H1 (cell line): ENCODE measurements at regions not wholly inside any gene's neighbourhood (a gene's known extent, or its start where the extent isn't known, plus 50 kb on each side); places are given as distances from the start of the nearest gene placed in this dataset.

Experiments used
- CTCF ChIA-PET: fragments of 300-600 bp; sonication (Branson Sonifier 250); formaldehyde crosslinking; loops from one replicate; lab custom pipeline; 2021; ENCODE audit not compliant: partially characterized antibody; lab: Charles Lee
- POLR2A ChIA-PET: fragments of 300-600 bp; sonication (Branson Sonifier 250); formaldehyde crosslinking; loops from one replicate; lab custom pipeline; 2021; ENCODE audit warnings: inconsistent platforms; ENCODE audit not compliant: partially characterized antibody; lab: Charles Lee
- DNase-seq, 2 experiments: peaks; one replicate each; pipeline versions ENCODE4 v3.0.0 to v3.0.0-alpha.2; 2010 to 2022; ENCODE audit warnings: low spot score in 2 of 2, low read depth in 1 of 2, mixed read lengths in 1 of 2
- FAIRE-seq: peaks from 2 replicates; lab custom pipeline; 2011; peaks lifted over from hg19 to GRCh38; lab: Jason Lieb, UNC
- H2AFZ ChIP-seq: 2 replicates; pipeline ENCODE4 v1.8.1; 2012; ENCODE audit warnings: low read length, inconsistent platforms
- H2AK5ac ChIP-seq: 2 replicates; pipeline ENCODE4 v1.6.1; 2013; ENCODE audit warnings: low read depth, low read length
- H2BK120ac ChIP-seq: replicated peaks from 2 replicates; pipeline ENCODE3; 2013; ENCODE audit warnings: low read depth, low read length, inconsistent platforms
- H2BK12ac ChIP-seq: 2 replicates; pipeline ENCODE4 v1.6.1; 2013; ENCODE audit warnings: low read depth, low read length
- H2BK15ac ChIP-seq: 2 replicates; pipeline ENCODE4 v1.6.1; 2013; ENCODE audit warnings: low read length
- H2BK20ac ChIP-seq: 2 replicates; pipeline ENCODE4 v1.6.1; 2013; ENCODE audit warnings: low read length
- H2BK5ac ChIP-seq: 2 replicates; pipeline ENCODE4 v1.6.1; 2013; ENCODE audit warnings: low read depth, low read length
- H3K14ac ChIP-seq: 2 replicates; pipeline ENCODE4 v1.6.1; 2013; ENCODE audit warnings: inconsistent platforms; ENCODE audit not compliant: insufficient read length
- H3K18ac ChIP-seq: 2 replicates; pipeline ENCODE4 v1.6.1; 2013; ENCODE audit warnings: low read length; ENCODE audit errors: extremely low read depth
- H3K23ac ChIP-seq: 2 replicates; pipeline ENCODE4 v1.6.1; 2013; ENCODE audit warnings: inconsistent platforms; ENCODE audit not compliant: insufficient read length
- H3K23me2 ChIP-seq: 2 replicates; pipeline ENCODE4 v1.6.1; 2013; ENCODE audit warnings: low read depth, low read length
- H3K27ac ChIP-seq: 2 replicates; pipeline ENCODE4 v1.6.1; 2011; ENCODE audit warnings: low read depth, low read length, inconsistent platforms
- H3K27me3 ChIP-seq, 4 experiments: replicated peaks in 1 of 4; 1 replicate in 1 of 4; 2 replicates in 3 of 4; pipeline versions ENCODE4 v1.6.1 to v1.8.1; 2011 to 2013; ENCODE audit warnings: low read length in 3 of 4, mild to moderate bottlenecking in 3 of 4, inconsistent platforms in 2 of 4, mixed read lengths in 2 of 4, moderate library complexity in 1 of 4; ENCODE audit not compliant: control insufficient read depth in 3 of 4, insufficient read depth in 3 of 4; ENCODE audit errors: extremely low read depth in 1 of 4
- H3K36me3 ChIP-seq, 4 experiments: 2 replicates each; pipeline versions ENCODE4 v1.6.1 to v1.8.1; 2011 to 2013; ENCODE audit warnings: mild to moderate bottlenecking in 4 of 4, low read length in 3 of 4, moderate library complexity in 2 of 4, control low read depth in 1 of 4, inconsistent platforms in 1 of 4; ENCODE audit not compliant: insufficient read depth in 4 of 4, control insufficient read depth in 2 of 4
- H3K4ac ChIP-seq: replicated peaks from 2 replicates; pipeline ENCODE3; 2013; ENCODE audit warnings: low read length, low read depth, mixed read lengths, inconsistent platforms; ENCODE audit not compliant: insufficient read length
- H3K4me1 ChIP-seq, 4 experiments: replicated peaks in 1 of 4; 1 replicate in 1 of 4; 2 replicates in 3 of 4; pipeline versions ENCODE4 v1.6.1 to v1.8.1; 2011 to 2013; ENCODE audit warnings: low read length in 3 of 4, inconsistent platforms in 2 of 4, mixed read lengths in 1 of 4; ENCODE audit not compliant: insufficient read depth in 4 of 4, control insufficient read depth in 3 of 4
- H3K4me2 ChIP-seq, 2 experiments: 2 replicates each; pipeline versions ENCODE4 v1.6.1 to v1.8.1; 2011 to 2013; ENCODE audit warnings: low read depth in 2 of 2, low read length in 2 of 2, control low read depth in 1 of 2, inconsistent platforms in 1 of 2, mild to moderate bottlenecking in 1 of 2; ENCODE audit not compliant: insufficient read depth in 1 of 2
- H3K4me3 ChIP-seq, 4 experiments: fragments of 200-600, 300-600 bp in 1 of 4; sonication (generic), shearing (Covaris generic), sonication (Bioruptor Twin) in 1 of 4; 2 replicates each; pipeline versions ENCODE4 v1.5.1 to v1.8.1; 2011 to 2016; ENCODE audit warnings: low read length in 4 of 4, low read depth in 3 of 4, control low read depth in 2 of 4, inconsistent platforms in 2 of 4, mild to moderate bottlenecking in 2 of 4, mixed read lengths in 1 of 4, moderate library complexity in 1 of 4; ENCODE audit not compliant: insufficient read depth in 2 of 4; ENCODE audit errors: extremely low read depth in 1 of 4
- H3K56ac ChIP-seq: replicated peaks from 2 replicates; pipeline ENCODE3; 2013; ENCODE audit warnings: low read depth, mild to moderate bottlenecking, mixed read lengths, low read length, inconsistent platforms; ENCODE audit not compliant: insufficient read length
- H3K79me1 ChIP-seq: 2 replicates; pipeline ENCODE4 v1.6.1; 2013; ENCODE audit warnings: low read depth, low read length, control low read depth
- H3K79me2 ChIP-seq, 2 experiments: 2 replicates each; pipeline versions ENCODE4 v1.6.1 to v1.8.1; 2012 to 2013; ENCODE audit warnings: low read length in 2 of 2, mild to moderate bottlenecking in 2 of 2, inconsistent platforms in 1 of 2; ENCODE audit not compliant: insufficient read depth in 2 of 2, control insufficient read depth in 1 of 2
- H3K9ac ChIP-seq, 4 experiments: replicated peaks in 1 of 4; 1 replicate in 1 of 4; 2 replicates in 3 of 4; pipeline versions ENCODE4 v1.6.1 to v1.8.1; 2011 to 2013; ENCODE audit warnings: low read depth in 3 of 4, low read length in 3 of 4, control low read depth in 2 of 4, mild to moderate bottlenecking in 2 of 4, moderate library complexity in 2 of 4, inconsistent platforms in 1 of 4; ENCODE audit errors: extremely low read depth in 1 of 4
- H3K9me3 ChIP-seq, 2 experiments: 2 replicates each; pipeline versions ENCODE4 v1.6.1 to v1.8.1; 2012 to 2013; ENCODE audit warnings: mild to moderate bottlenecking in 2 of 2, moderate library complexity in 2 of 2, control low read depth in 1 of 2, inconsistent platforms in 1 of 2, low read depth in 1 of 2, low read length in 1 of 2, mixed read lengths in 1 of 2; ENCODE audit not compliant: insufficient read depth in 2 of 2
- H4K20me1 ChIP-seq, 2 experiments: replicated peaks in 1 of 2; 2 replicates each; pipeline versions ENCODE3 to v1.8.1; 2011 to 2013; ENCODE audit warnings: inconsistent platforms in 2 of 2, low read length in 2 of 2, mild to moderate bottlenecking in 1 of 2; ENCODE audit not compliant: insufficient read depth in 2 of 2, control insufficient read depth in 1 of 2
- H4K5ac ChIP-seq: 2 replicates; pipeline ENCODE4 v1.6.1; 2013; ENCODE audit warnings: low read length, low read depth, mixed read lengths, inconsistent platforms; ENCODE audit not compliant: insufficient read length
- H4K8ac ChIP-seq: 2 replicates; pipeline ENCODE4 v1.8.0; 2013; ENCODE audit warnings: mild to moderate bottlenecking, moderate library complexity, low read length, inconsistent platforms; ENCODE audit not compliant: insufficient read depth; ENCODE audit errors: extremely low read depth
- H4K91ac ChIP-seq: replicated peaks from 2 replicates; pipeline ENCODE3; 2013; ENCODE audit warnings: low read length, mixed read lengths, inconsistent platforms; ENCODE audit not compliant: insufficient read length
- WGBS, 2 experiments: shearing (Covaris generic) in 1 of 2; methylation state at CpG; one replicate each; pipeline versions ENCODE4 v1.1.6 to v1.1.7; 2013 to 2015; ENCODE audit warnings: low lambda C conversion rate in 2 of 2, mixed read lengths in 2 of 2, inconsistent platforms in 1 of 2, low coverage in 1 of 2, missing lambda C conversion rate in 1 of 2; ENCODE audit not compliant: insufficient replicate concordance in 2 of 2, insufficient coverage in 1 of 2, insufficient read length in 1 of 2; ENCODE audit errors: extremely low coverage in 1 of 2, missing lambda C conversion rate in 1 of 2; 5-methylcytosine and 5-hydroxymethylcytosine counted together

GRCh38 chr3:64300790-64301423, 75.6 kb upstream of the PRICKLE2 start:
- Histone ChIP-seq H2BK12ac (no peak overlapping the region), H2BK20ac (no peak overlapping the region), H4K8ac (no peak overlapping the region), H2BK5ac (no peak overlapping the region), H4K5ac (no peak overlapping the region), H2BK120ac (no peak overlapping the region), H3K4ac (no peak overlapping the region), H3K56ac (no peak overlapping the region), H2AFZ (no peak overlapping the region), H3K23me2 (no peaks in the 10 kb centered on the region), H3K9me3 (peaks cover 12 to 13% of the 10 kb centered on the region in 2 experiments; a peak in 3 of 4 replicates), H3K4me3 (no peak overlapping the region), H3K36me3 (no peaks in the 10 kb centered on the region; a peak in 1 of 8 replicates), H3K4me1 (no peaks in the 10 kb centered on the region), H3K79me1 (no peaks in the 10 kb centered on the region), H3K79me2 (no peaks in the 10 kb centered on the region), H3K14ac (no peak overlapping the region), H4K20me1 (no peaks in the 10 kb centered on the region), H4K91ac (no peak overlapping the region), H2AK5ac (no peak overlapping the region), H3K27me3 (no peaks in the 10 kb centered on the region), H2BK15ac (no peak overlapping the region), H3K23ac (no peak overlapping the region), H3K18ac (no peak overlapping the region), H3K9ac (no peak overlapping the region), H3K27ac (no peak overlapping the region), H3K4me2 (no peak overlapping the region)
- FAIRE-seq (no peak), DNase-seq (no peak)
- POLR2A ChIA-PET = no interaction called here
- CTCF ChIA-PET = interaction anchor here (0.6 to 1.4 kb wide), 2 partner anchors 77 to 278 kb away, joined by 3 to 5 read pairs; partner anchors contain the start of gene PSMD6
- 92% methylated on average over 1 of the region's 1 CpG; no CpG with 5 or more reads in 1 of the 2 experiments for WGBS, 2 experiments
